ENCODE measurements at regions not wholly inside any gene's neighbourhood (a gene's known extent, or its start where the extent isn't known, plus 50 kb on each side); places are given as distances from the start of the nearest gene placed in this dataset.

DNA sequence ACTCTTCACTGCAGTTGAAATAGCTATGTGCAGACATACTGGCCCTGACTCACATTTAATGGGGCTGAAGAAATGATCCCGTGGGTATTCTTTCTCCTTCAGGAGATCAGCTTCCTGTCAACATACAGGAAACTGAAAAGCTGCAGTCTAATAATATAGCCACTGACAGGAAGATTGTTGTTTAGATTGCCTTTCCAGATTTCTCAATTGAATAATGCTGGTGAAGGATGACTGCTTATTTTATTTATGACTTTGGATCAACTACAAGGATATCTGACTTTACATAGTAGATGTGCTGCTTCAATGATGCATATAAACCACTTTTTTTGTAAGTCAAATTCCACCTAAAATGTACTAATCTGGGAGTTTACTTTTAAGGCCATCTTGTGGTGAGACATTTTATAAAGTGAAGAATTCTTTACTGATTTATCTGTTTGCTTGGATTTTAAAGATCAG is 93.4 kb upstream of the MAP4K3 start:
- TF ChIP-seq, protein P1, sequence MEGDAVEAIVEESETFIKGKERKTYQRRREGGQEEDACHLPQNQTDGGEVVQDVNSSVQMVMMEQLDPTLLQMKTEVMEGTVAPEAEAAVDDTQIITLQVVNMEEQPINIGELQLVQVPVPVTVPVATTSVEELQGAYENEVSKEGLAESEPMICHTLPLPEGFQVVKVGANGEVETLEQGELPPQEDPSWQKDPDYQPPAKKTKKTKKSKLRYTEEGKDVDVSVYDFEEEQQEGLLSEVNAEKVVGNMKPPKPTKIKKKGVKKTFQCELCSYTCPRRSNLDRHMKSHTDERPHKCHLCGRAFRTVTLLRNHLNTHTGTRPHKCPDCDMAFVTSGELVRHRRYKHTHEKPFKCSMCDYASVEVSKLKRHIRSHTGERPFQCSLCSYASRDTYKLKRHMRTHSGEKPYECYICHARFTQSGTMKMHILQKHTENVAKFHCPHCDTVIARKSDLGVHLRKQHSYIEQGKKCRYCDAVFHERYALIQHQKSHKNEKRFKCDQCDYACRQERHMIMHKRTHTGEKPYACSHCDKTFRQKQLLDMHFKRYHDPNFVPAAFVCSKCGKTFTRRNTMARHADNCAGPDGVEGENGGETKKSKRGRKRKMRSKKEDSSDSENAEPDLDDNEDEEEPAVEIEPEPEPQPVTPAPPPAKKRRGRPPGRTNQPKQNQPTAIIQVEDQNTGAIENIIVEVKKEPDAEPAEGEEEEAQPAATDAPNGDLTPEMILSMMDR (IDR thresholded peaks at IDR 0.05; ENCODE audit: insufficient read depth, low read depth, low read length, missing control alignments): no peak
- DNase-seq (ENCODE audit: low read depth): no peak
- no peak overlapping the region for H3K4me3 ChIP-seq (ENCODE audit: low read depth, low read length)

DNA sequence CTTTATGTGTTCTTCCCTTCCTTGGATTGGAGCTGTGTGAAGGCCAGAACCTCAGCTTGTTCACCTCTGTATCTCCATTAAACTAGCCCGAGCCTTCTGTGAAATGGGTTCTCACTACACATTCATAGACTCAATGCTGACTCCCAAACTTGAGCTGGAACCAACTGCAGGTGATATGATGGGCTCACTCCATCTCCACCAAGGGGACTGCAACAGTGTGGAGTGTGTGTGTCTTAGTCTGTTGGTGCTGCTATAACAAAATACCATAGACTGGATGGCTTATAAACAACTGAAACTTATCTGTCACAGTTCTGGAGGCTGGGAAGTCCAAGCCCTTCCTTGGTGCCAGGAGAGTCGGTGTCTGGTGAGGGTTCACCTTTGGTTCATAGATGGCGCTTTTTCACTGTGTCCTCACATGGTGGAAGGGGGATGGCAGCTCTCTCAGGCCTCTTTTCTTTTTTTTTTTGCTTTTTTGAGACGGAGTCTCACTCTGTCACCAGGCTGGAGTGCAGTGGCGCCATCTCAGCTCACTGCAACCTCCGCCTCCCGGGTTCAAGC is 94.2 kb upstream of the MAP4K3 start:
- no peak overlapping the region for H3K4me3 ChIP-seq (ENCODE audit: low read depth, low read length)
- TF ChIP-seq, protein P1 (IDR thresholded peaks at IDR 0.05; ENCODE audit: insufficient read depth, low read depth, low read length, missing control alignments): no peak
- no peak for DNase-seq (ENCODE audit: low read depth)

DNA sequence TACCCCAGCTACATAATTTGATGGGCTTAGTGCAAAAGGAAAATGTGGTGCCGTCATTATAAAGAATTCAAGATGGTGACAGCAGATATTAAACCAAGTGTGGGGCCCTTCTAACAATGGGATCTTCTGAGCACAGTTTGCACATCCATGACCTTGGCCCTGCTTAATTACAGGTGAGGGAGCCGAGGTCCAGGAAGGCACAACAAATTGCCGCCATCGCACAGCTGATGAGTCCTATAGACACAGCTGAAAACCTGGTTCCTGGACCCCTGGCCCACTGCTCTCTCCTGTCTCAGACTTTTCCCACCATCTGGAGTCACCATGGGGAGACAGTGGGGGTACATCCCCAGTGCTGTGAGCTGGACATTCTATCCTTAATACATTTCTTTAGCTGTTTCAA is 95.8 kb upstream of the MAP4K3 start:
- TF ChIP-seq, protein P1 (IDR thresholded peaks at IDR 0.05; ENCODE audit: insufficient read depth, low read depth, low read length, missing control alignments): no peak
- DNase-seq (ENCODE audit: low read depth): no peak
- H3K4me3 ChIP-seq (ENCODE audit: low read depth, low read length): no peak overlapping the region

DNA sequence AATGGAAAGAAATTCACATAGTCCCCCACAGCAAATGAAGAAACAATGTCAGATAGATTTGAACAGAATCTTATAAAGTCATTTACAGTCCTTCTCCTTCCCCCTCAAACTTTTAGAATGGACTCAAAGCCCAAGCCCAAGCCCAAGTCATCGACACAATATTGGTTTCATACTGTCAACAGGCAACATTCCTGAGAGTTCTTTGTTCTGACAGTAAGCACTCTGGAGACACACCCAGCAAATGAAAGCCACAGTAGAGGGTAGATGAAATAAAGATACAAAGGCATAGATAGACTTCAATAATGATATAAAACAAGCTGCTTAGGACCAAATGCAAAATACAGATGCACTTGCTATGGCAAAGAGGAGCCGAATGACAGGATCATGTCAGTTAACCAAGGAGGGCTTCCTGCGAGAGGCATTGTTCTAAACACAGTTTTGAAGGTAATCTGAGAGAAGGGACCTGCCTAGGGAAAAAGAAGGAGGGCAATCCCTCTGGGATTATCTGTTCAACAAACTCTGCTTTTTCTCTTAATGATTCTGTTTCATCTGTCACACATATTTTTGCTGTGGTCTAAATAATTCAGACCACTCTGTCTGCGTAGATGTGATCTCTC is 97.1 kb upstream of the MAP4K3 start:
- H3K4me3 ChIP-seq (ENCODE audit: low read depth, low read length): no peak overlapping the region
- no peak for DNase-seq (ENCODE audit: low read depth)
- TF ChIP-seq, protein P1 (IDR thresholded peaks at IDR 0.05; ENCODE audit: insufficient read depth, low read depth, low read length, missing control alignments): no peak

DNA sequence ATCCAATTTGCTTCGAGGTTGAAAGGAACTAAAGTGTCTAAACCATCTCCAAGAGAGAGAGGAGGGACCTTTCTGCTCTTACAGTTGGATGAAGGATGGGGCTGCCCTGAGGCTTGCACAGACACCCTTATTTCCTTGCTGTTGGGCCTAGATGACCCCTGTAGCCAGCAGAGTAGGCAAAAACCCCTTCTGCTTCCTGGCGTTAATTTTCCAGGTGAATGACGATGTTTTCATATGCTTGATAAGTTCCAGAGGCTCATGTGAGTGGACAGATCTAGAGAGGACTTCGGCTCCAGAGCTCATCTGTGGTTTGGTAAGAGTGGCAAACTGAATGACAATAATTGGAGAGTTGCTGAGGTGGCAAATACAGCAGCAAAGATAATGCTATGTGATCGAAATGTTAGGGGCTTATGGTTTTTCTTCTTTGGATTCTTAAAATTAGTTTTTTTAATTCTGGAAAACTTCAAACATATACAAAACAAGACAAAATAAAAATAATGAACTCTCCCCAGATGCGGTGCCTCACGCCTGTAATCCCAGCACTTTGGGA is 98.6 kb upstream of the MAP4K3 start:
- no peak for DNase-seq (ENCODE audit: low read depth)
- H3K4me3 ChIP-seq (ENCODE audit: low read depth, low read length): no peak overlapping the region
- TF ChIP-seq, protein P1 (IDR thresholded peaks at IDR 0.05; ENCODE audit: insufficient read depth, low read depth, low read length, missing control alignments): no peak

DNA sequence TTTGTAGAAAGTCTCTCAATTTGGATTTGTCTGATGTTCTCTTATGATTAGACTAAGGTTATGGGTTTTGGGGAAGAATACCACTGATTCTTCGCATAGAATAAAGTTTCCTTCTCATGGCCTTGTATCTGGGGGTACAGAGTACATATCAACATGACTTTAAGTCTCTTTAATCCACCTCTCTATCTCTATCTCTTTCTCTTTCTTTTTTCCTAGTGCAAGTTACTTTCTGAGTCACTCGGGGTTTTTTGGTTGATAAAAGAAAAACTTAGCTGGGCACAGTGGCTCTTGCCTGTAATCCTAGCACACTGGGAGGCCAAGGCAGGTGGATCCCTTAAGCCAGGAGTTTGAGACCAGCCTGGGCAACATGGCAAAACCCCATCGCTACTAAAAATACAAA is 100.1 kb upstream of the MAP4K3 start:
- DNase-seq (ENCODE audit: low read depth): no peak
- TF ChIP-seq, protein P1 (IDR thresholded peaks at IDR 0.05; ENCODE audit: insufficient read depth, low read depth, low read length, missing control alignments): no peak
- no peak overlapping the region for H3K4me3 ChIP-seq (ENCODE audit: low read depth, low read length)

Data from GM12865 (cell line).